ENCODE measurements at regions not wholly inside any gene's neighbourhood (a gene's known extent, or its start where the extent isn't known, plus 50 kb on each side); places are given as distances from the start of the nearest gene placed in this dataset.

- no peaks in the 10 kb centered on the region for H3K27me3 ChIP-seq (ENCODE audit: control insufficient read depth, insufficient read depth, low read length)
- H3K27ac ChIP-seq (ENCODE audit: low read depth, low read length) = no peak overlapping the region
- TF ChIP-seq CTCF (IDR thresholded peaks at IDR 0.05; ENCODE audit: low read depth, low read length) = no peak
- POLR2A ChIA-PET = interaction anchor here (0.6 kb wide), 1 partner anchor 588 kb away, joined by 8 read pairs; no protein-coding TSS in a partner anchor
- DNase-seq (ENCODE audit: low read depth, low spot score) = no peak
- H3K4me3 ChIP-seq (ENCODE audit: low read depth, low read length) = no peak overlapping the region
- H3K9me3 ChIP-seq (ENCODE audit: control insufficient read depth, insufficient read depth, low read length) = no peaks in the 10 kb centered on the region; the same call in 1 of the 2 replicates
- CTCF ChIA-PET = no interaction called here
These were observed 441.0 kb downstream of the COG6 start for GRCh38 chr13:40096357-40096901.

GRCh38 chr13:40098246-40098645 is 442.8 kb downstream of the COG6 start:
- ChIA-PET POLR2A (no interaction called here), CTCF (no interaction called here)
- TF ChIP-seq CTCF (IDR thresholded peaks at IDR 0.05; ENCODE audit: low read depth, low read length) = no peak

GRCh38 chr13:40101708-40102359 is 446.4 kb downstream of the COG6 start:
- Histone ChIP-seq H3K27me3 (ENCODE audit: control insufficient read depth, insufficient read depth, low read length) (no peaks in the 10 kb centered on the region), H3K4me3 (ENCODE audit: low read depth, low read length) (no peak overlapping the region), H3K9me3 (ENCODE audit: control insufficient read depth, insufficient read depth, low read length) (no peaks in the 10 kb centered on the region; the same call in 1 of the 2 replicates), H3K27ac (ENCODE audit: low read depth, low read length) (no peak overlapping the region)
- no peak for TF ChIP-seq CTCF (IDR thresholded peaks at IDR 0.05; ENCODE audit: low read depth, low read length)
- DNase-seq (ENCODE audit: low read depth, low spot score) = no peak
- CTCF ChIA-PET = no interaction called here
- POLR2A ChIA-PET = no interaction called here

More at GRCh38 chr13:40098246-40098645, 442.8 kb downstream of the COG6 start:
- H3K9me3 ChIP-seq (ENCODE audit: control insufficient read depth, insufficient read depth, low read length) = no peaks in the 10 kb centered on the region; the same call in 1 of the 2 replicates
- H3K27ac ChIP-seq (ENCODE audit: low read depth, low read length) = no peak overlapping the region
- DNase-seq (ENCODE audit: low read depth, low spot score) = no peak
- H3K4me3 ChIP-seq (ENCODE audit: low read depth, low read length) = no peak overlapping the region
- H3K27me3 ChIP-seq (ENCODE audit: control insufficient read depth, insufficient read depth, low read length) = no peaks in the 10 kb centered on the region

- H3K27me3 ChIP-seq (ENCODE audit: control insufficient read depth, insufficient read depth, low read length) = no peaks in the 10 kb centered on the region
- POLR2A ChIA-PET = no interaction called here
- CTCF ChIA-PET = no interaction called here
- DNase-seq (ENCODE audit: low read depth, low spot score) = no peak
- no peaks in the 10 kb centered on the region; the same call in 1 of the 2 replicates for H3K9me3 ChIP-seq (ENCODE audit: control insufficient read depth, insufficient read depth, low read length)
- H3K27ac ChIP-seq (ENCODE audit: low read depth, low read length) = no peak overlapping the region
- H3K4me3 ChIP-seq (ENCODE audit: low read depth, low read length) = no peak overlapping the region
- no peak for TF ChIP-seq CTCF (IDR thresholded peaks at IDR 0.05; ENCODE audit: low read depth, low read length)
These were observed 446.9 kb downstream of the COG6 start for GRCh38 chr13:40102360-40102727.

GRCh38 chr13:40102854-40103253 is 447.4 kb downstream of the COG6 start:
- Histone ChIP-seq H3K9me3 (ENCODE audit: control insufficient read depth, insufficient read depth, low read length) (no peaks in the 10 kb centered on the region; the same call in 1 of the 2 replicates), H3K27me3 (ENCODE audit: control insufficient read depth, insufficient read depth, low read length) (no peaks in the 10 kb centered on the region), H3K27ac (ENCODE audit: low read depth, low read length) (no peak overlapping the region), H3K4me3 (ENCODE audit: low read depth, low read length) (no peak overlapping the region)
- no peak for TF ChIP-seq CTCF (IDR thresholded peaks at IDR 0.05; ENCODE audit: low read depth, low read length)
- ChIA-PET POLR2A (no interaction called here), CTCF (no interaction called here)
- DNase-seq (ENCODE audit: low read depth, low spot score) = peak; percentile 26

All from AG04450 (cell line).